Panc1 (cell line): ENCODE measurements at regions not wholly inside any gene's neighbourhood (a gene's known extent, or its start where the extent isn't known, plus 50 kb on each side); places are given as distances from the start of the nearest gene placed in this dataset.

Experiments used
- POLR2AphosphoS5 ChIP-seq: IDR thresholded peaks from 2 replicates; pipeline ENCODE4 v1.6.1; 2012; ENCODE audit warnings: mild to moderate bottlenecking, low read depth, low read length, moderate library complexity
- TF ChIP-seq, protein P1 (sequence below): fragments of 450-650 bp; IDR thresholded peaks from 2 replicates; pipeline ENCODE4 v1.5.1; 2017; ENCODE audit warnings: mild to moderate bottlenecking

DNA sequence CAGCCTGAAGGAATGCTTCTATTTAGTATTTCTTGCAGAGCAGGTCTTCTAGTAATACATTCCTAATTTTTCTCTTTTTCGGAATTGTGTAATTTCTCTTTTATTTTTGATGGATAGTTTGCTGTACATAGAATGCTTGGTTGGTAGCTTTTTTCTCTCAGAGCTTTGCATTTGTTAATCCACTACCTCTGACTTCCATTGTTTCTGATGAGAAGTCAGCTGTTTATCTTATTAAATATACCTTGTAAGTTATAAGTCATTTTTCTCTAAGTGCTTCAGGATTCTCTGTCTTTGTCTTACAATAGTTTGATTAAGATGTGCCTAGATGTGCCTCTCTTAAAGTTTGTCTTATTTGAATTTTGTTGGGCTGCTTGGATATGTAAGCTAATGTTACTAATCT lies 101.9 kb downstream of the HTR1A start:
- TF ChIP-seq, protein P1, sequence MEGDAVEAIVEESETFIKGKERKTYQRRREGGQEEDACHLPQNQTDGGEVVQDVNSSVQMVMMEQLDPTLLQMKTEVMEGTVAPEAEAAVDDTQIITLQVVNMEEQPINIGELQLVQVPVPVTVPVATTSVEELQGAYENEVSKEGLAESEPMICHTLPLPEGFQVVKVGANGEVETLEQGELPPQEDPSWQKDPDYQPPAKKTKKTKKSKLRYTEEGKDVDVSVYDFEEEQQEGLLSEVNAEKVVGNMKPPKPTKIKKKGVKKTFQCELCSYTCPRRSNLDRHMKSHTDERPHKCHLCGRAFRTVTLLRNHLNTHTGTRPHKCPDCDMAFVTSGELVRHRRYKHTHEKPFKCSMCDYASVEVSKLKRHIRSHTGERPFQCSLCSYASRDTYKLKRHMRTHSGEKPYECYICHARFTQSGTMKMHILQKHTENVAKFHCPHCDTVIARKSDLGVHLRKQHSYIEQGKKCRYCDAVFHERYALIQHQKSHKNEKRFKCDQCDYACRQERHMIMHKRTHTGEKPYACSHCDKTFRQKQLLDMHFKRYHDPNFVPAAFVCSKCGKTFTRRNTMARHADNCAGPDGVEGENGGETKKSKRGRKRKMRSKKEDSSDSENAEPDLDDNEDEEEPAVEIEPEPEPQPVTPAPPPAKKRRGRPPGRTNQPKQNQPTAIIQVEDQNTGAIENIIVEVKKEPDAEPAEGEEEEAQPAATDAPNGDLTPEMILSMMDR = no peak
- TF ChIP-seq POLR2AphosphoS5 = no peak
